SU-DHL-6 (cell line): ENCODE measurements at regions not wholly inside any gene's neighbourhood (a gene's known extent, or its start where the extent isn't known, plus 50 kb on each side); places are given as distances from the start of the nearest gene placed in this dataset.

Experiments used
- CTCF ChIP-seq: fragments of 200-600 bp; sonication (generic); IDR thresholded peaks from one replicate; pipeline ENCODE4 v1.5.1; 2017; ENCODE audit warnings: antibody characterized with exemption, mild to moderate bottlenecking, low read length, moderate library complexity; ENCODE audit not compliant: insufficient read depth, poor library complexity, severe bottlenecking
- EZH2phosphoT487 ChIP-seq: fragments of 200-600 bp; sonication (generic), shearing (Covaris generic); conservative IDR thresholded peaks from 2 replicates; pipeline ENCODE4 v1.6.1; 2018; ENCODE audit warnings: mild to moderate bottlenecking, antibody characterized with exemption, low read length, moderate library complexity, mixed read lengths

- TF ChIP-seq CTCF (no peak), EZH2phosphoT487 (no peak)
Measured at GRCh38 chr11:103624708-103625623, 411.5 kb upstream of the DDI1 start.
